IMR-90 (cell line): ENCODE measurements at regions not wholly inside any gene's neighbourhood (a gene's known extent, or its start where the extent isn't known, plus 50 kb on each side); places are given as distances from the start of the nearest gene placed in this dataset.

Source experiments
- ATAC-seq: fragments of 200-7000 bp; cut with Tn5 transposase; 2 replicates; pipeline ENCODE4 v1.9.1; 2020; ENCODE audit warnings: low read depth, mild to moderate bottlenecking, moderate library complexity
- BruUV-seq: library from RNA; stranded (reverse); fragments of 400-500 nt; replicated peaks from 2 replicates; lab custom pipeline; 2021; lab: Mats Ljungman, UMichigan
- CTCF ChIA-PET: fragments of 300-600 bp; formaldehyde crosslinking; extraction: SDS; loops from one replicate; lab custom pipeline; 2021; ENCODE audit warnings: antibody characterized with exemption; lab: Yijun Ruan, JAX
- POLR2A ChIA-PET: fragments of 300-600 bp; sonication (Branson Sonifier 250); formaldehyde crosslinking; loops from one replicate; lab custom pipeline; 2022; ENCODE audit warnings: antibody characterized with exemption; ENCODE audit not compliant: unreplicated experiment; lab: Charles Lee
- DNase-seq: peaks from one replicate; pipeline ENCODE4 v3.0.0; 2013
- H2AFZ ChIP-seq: replicated peaks from 2 replicates; pipeline ENCODE3; 2013; ENCODE audit warnings: low read length, mild to moderate bottlenecking; ENCODE audit not compliant: poor library complexity
- H2AK5ac ChIP-seq: 2 replicates; pipeline ENCODE4 v1.6.1; 2013; ENCODE audit warnings: low read depth, low read length, inconsistent platforms
- H2AK9ac ChIP-seq: replicated peaks from 2 replicates; pipeline ENCODE3; 2013; ENCODE audit warnings: mild to moderate bottlenecking, low read depth, low read length, moderate library complexity; ENCODE audit not compliant: poor library complexity
- H2BK120ac ChIP-seq: 2 replicates; pipeline ENCODE4 v1.6.1; 2013; ENCODE audit warnings: low read depth, low read length, inconsistent platforms
- H2BK15ac ChIP-seq: 3 replicates; pipeline ENCODE4 v1.6.1; 2013; ENCODE audit warnings: low read depth, low read length, inconsistent platforms
- H2BK20ac ChIP-seq: 2 replicates; pipeline ENCODE4 v1.6.1; 2013; ENCODE audit warnings: low read depth, mild to moderate bottlenecking, inconsistent platforms, low read length, moderate library complexity
- H2BK5ac ChIP-seq: 2 replicates; pipeline ENCODE4 v1.6.1; 2013; ENCODE audit warnings: mild to moderate bottlenecking, low read depth, low read length, inconsistent platforms; ENCODE audit not compliant: poor library complexity, severe bottlenecking
- H3K14ac ChIP-seq: replicated peaks from 2 replicates; pipeline ENCODE4 v1.6.1; 2013; ENCODE audit warnings: low read depth, low read length, inconsistent platforms
- H3K18ac ChIP-seq: 2 replicates; pipeline ENCODE4 v1.6.1; 2013; ENCODE audit warnings: low read depth, low read length, control low read depth
- H3K23ac ChIP-seq: 2 replicates; pipeline ENCODE4 v1.6.1; 2013; ENCODE audit warnings: low read depth, low read length, inconsistent platforms
- H3K27ac ChIP-seq: 2 replicates; pipeline ENCODE4 v1.5.1; 2013; ENCODE audit warnings: mild to moderate bottlenecking, control low read depth, low read length; ENCODE audit not compliant: insufficient read depth
- H3K27me3 ChIP-seq: 2 replicates; pipeline ENCODE4 v1.6.1; 2013; ENCODE audit warnings: low read length; ENCODE audit not compliant: control insufficient read depth, insufficient read depth
- H3K36me3 ChIP-seq: 2 replicates; pipeline ENCODE4 v1.6.1; 2013; ENCODE audit warnings: low read length, mixed read lengths; ENCODE audit not compliant: control insufficient read depth, insufficient read depth
- H3K4ac ChIP-seq: 2 replicates; pipeline ENCODE4 v1.6.1; 2013; ENCODE audit warnings: low read depth, low read length, inconsistent platforms
- H3K4me1 ChIP-seq: 2 replicates; pipeline ENCODE4 v1.6.1; 2013; ENCODE audit warnings: low read length, mixed read lengths; ENCODE audit not compliant: control insufficient read depth, insufficient read depth
- H3K4me2 ChIP-seq: 2 replicates; pipeline ENCODE4 v1.6.1; 2013; ENCODE audit warnings: low read depth, mild to moderate bottlenecking, control low read depth, low read length, moderate library complexity
- H3K4me3 ChIP-seq: 2 replicates; pipeline ENCODE4 v1.5.1; 2013; ENCODE audit warnings: low read depth, mild to moderate bottlenecking, control low read depth, low read length, moderate library complexity; ENCODE audit not compliant: insufficient read depth
- H3K56ac ChIP-seq: 2 replicates; pipeline ENCODE4 v1.6.1; 2013; ENCODE audit warnings: low read length, inconsistent platforms; ENCODE audit not compliant: insufficient read depth; ENCODE audit errors: extremely low read depth
- H3K79me1 ChIP-seq, 2 experiments: 2 replicates each; pipeline ENCODE4 v1.6.1; 2013; ENCODE audit warnings: low read length in 2 of 2, inconsistent platforms in 1 of 2, low read depth in 1 of 2
- H3K9ac ChIP-seq: 2 replicates; pipeline ENCODE4 v1.6.1; 2013; ENCODE audit warnings: low read depth, low read length, control low read depth
- H3K9me1 ChIP-seq: 2 replicates; pipeline ENCODE4 v1.6.1; 2013; ENCODE audit warnings: low read length, inconsistent platforms; ENCODE audit not compliant: insufficient read depth
- H3K9me3 ChIP-seq: 2 replicates; pipeline ENCODE4 v1.6.1; 2013; ENCODE audit warnings: low read length; ENCODE audit not compliant: control insufficient read depth, insufficient read depth
- H4K20me1 ChIP-seq: 2 replicates; pipeline ENCODE4 v1.6.1; 2013; ENCODE audit warnings: low read length, inconsistent platforms; ENCODE audit not compliant: insufficient read depth
- H4K5ac ChIP-seq: 2 replicates; pipeline ENCODE4 v1.6.1; 2013; ENCODE audit warnings: mild to moderate bottlenecking, low read depth, low read length, control low read depth
- H4K8ac ChIP-seq, 2 experiments: 2 replicates each; pipeline ENCODE4 v1.6.1; 2013; ENCODE audit warnings: low read depth in 2 of 2, low read length in 2 of 2, control low read depth in 1 of 2, inconsistent platforms in 1 of 2
- H4K91ac ChIP-seq: 2 replicates; pipeline ENCODE4 v1.6.1; 2013; ENCODE audit warnings: low read depth, low read length, inconsistent platforms; ENCODE audit not compliant: insufficient read depth
- BHLHE40 ChIP-seq: fragments of 150-350 bp; IDR thresholded peaks from 2 replicates; pipeline ENCODE4 v1.6.1; 2016; ENCODE audit warnings: mild to moderate bottlenecking, low read depth, low read length
- CEBPB ChIP-seq: IDR thresholded peaks from 2 replicates; pipeline ENCODE4 v1.6.1; 2012; ENCODE audit warnings: low read depth, low read length, improper control_type of control experiment
- CHD1 ChIP-seq: IDR thresholded peaks from 2 replicates; pipeline ENCODE4 v1.6.1; 2012; ENCODE audit warnings: low read depth, low read length, improper control_type of control experiment
- FOS ChIP-seq: fragments of 150-350 bp; IDR thresholded peaks from 2 replicates; pipeline ENCODE4 v1.6.1; 2016; ENCODE audit warnings: low read depth, low read length
- MAFK ChIP-seq: IDR thresholded peaks from 2 replicates; pipeline ENCODE4 v1.6.1; 2012; ENCODE audit warnings: low read depth, low read length, improper control_type of control experiment
- MAZ ChIP-seq: IDR thresholded peaks from 2 replicates; pipeline ENCODE4 v1.6.1; 2012; ENCODE audit warnings: low read depth, mild to moderate bottlenecking, low read length, improper control_type of control experiment, moderate library complexity, borderline replicate concordance
- MXI1 ChIP-seq: IDR thresholded peaks from 2 replicates; pipeline ENCODE4 v1.6.1; 2012; ENCODE audit warnings: low read depth, mild to moderate bottlenecking, low read length, moderate library complexity, borderline replicate concordance
- NFE2L2 ChIP-seq: fragments of 150-350 bp; IDR thresholded peaks from 2 replicates; pipeline ENCODE4 v1.6.1; 2016; ENCODE audit warnings: low read depth, mild to moderate bottlenecking, low read length
- POLR2A ChIP-seq: IDR thresholded peaks from 2 replicates; pipeline ENCODE4 v1.6.1; 2012; ENCODE audit warnings: mild to moderate bottlenecking, low read depth, low read length
- RAD21 ChIP-seq: IDR thresholded peaks from 2 replicates; pipeline ENCODE4 v1.6.1; 2012; ENCODE audit warnings: low read length, improper control_type of control experiment
- RCOR1 ChIP-seq: IDR thresholded peaks from 2 replicates; pipeline ENCODE4 v1.6.1; 2012; ENCODE audit warnings: mild to moderate bottlenecking, low read length, improper control_type of control experiment; ENCODE audit not compliant: insufficient replicate concordance
- RFX5 ChIP-seq: IDR thresholded peaks from 2 replicates; pipeline ENCODE4 v1.8.0; 2012; ENCODE audit warnings: low read depth, mild to moderate bottlenecking, low read length, moderate library complexity
- SMC3 ChIP-seq: fragments of 150-350 bp; IDR thresholded peaks from 2 replicates; pipeline ENCODE4 v1.6.1; 2016; ENCODE audit warnings: low read depth, mild to moderate bottlenecking, antibody characterized with exemption, low read length, moderate library complexity
- WGBS, 2 experiments: methylation state at CpG; one replicate each; pipeline versions ENCODE4 v1.1.5 to v1.1.7; 2013; ENCODE audit warnings: missing lambda C conversion rate in 2 of 2; ENCODE audit not compliant: insufficient read length in 1 of 2; ENCODE audit errors: extremely low coverage in 2 of 2; 5-methylcytosine and 5-hydroxymethylcytosine counted together
- dilution Hi-C: fragments of 300-500 bp; cut with HindIII; formaldehyde crosslinking; loops from one replicate; pipeline ENCODE4 v1.14.3; 2018; ENCODE audit warnings: low sequenced_read_pairs; ENCODE audit not compliant: unreplicated experiment
- in situ Hi-C: fragments of 300-500 bp; cut with MboI; formaldehyde crosslinking; loops from 3 replicates; pipeline ENCODE4 v1.14.3; 2019; ENCODE audit warnings: low sequenced_read_pairs, inconsistent platforms, mixed read lengths
- intact Hi-C: fragments of 100-400 bp; cut with micrococcal nuclease; formaldehyde crosslinking; loops from 2 replicates; pipeline ENCODE4 v1.10.0; 2022
- TF ChIP-seq, protein P1 (sequence below): fragments of 150-350 bp; IDR thresholded peaks from 2 replicates; pipeline ENCODE4 v1.6.1; 2017; ENCODE audit warnings: mild to moderate bottlenecking, antibody characterized with exemption, low read length, low read depth
- TF ChIP-seq, protein P2 (sequence below): conservative IDR thresholded peaks from 2 replicates; pipeline ENCODE4 v1.5.1; 2012; ENCODE audit warnings: mild to moderate bottlenecking, low read depth, low read length, improper control_type of control experiment
- TF ChIP-seq, protein P3 (sequence below): fragments of 150-350 bp; IDR thresholded peaks from 2 replicates; pipeline ENCODE4 v1.6.1; 2016; ENCODE audit warnings: low read depth, mild to moderate bottlenecking, low read length, moderate library complexity, borderline replicate concordance

DNA sequence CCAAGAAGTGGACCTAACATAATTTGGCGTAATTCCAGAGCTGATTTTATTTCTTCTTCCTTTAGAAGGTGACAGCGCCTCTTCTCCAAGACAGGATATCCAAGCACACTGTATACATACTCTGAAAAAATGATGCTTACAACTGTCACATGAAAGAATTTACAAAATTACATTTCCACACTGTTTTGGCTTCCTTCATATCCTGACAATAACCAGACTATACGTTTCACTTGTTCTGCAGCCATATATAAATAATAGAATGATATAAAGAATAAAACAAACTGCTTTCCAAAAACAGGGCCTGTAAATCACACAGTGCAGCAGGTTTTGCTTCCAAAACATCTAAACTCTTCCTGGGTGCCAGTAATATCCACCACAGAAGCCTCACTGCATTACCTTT is 141.6 kb downstream of the FBXO8 start:
- DNase-seq (no peak), ATAC-seq (no peak)
- no peaks in the 10 kb centered on the region for H3K9me3 ChIP-seq
- no peaks in the 10 kb centered on the region for H3K27me3 ChIP-seq
- H3K14ac ChIP-seq, result no peak overlapping the region
- H2BK5ac ChIP-seq, result no peak overlapping the region
- no peak overlapping the region for H3K23ac ChIP-seq
- no peak overlapping the region for H4K8ac ChIP-seq
- TF ChIP-seq CEBPB (no peak), RCOR1 (no peak), MXI1 (no peak), MAZ (no peak), FOS (no peak), CHD1 (no peak), SMC3 (no peak), POLR2A (no peak), BHLHE40 (no peak), RAD21 (no peak), RFX5 (no peak), MAFK (no peak), NFE2L2 (no peak)
- TF ChIP-seq, protein P1, sequence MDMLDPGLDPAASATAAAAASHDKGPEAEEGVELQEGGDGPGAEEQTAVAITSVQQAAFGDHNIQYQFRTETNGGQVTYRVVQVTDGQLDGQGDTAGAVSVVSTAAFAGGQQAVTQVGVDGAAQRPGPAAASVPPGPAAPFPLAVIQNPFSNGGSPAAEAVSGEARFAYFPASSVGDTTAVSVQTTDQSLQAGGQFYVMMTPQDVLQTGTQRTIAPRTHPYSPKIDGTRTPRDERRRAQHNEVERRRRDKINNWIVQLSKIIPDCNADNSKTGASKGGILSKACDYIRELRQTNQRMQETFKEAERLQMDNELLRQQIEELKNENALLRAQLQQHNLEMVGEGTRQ, result no peak
- TF ChIP-seq, protein P2, sequence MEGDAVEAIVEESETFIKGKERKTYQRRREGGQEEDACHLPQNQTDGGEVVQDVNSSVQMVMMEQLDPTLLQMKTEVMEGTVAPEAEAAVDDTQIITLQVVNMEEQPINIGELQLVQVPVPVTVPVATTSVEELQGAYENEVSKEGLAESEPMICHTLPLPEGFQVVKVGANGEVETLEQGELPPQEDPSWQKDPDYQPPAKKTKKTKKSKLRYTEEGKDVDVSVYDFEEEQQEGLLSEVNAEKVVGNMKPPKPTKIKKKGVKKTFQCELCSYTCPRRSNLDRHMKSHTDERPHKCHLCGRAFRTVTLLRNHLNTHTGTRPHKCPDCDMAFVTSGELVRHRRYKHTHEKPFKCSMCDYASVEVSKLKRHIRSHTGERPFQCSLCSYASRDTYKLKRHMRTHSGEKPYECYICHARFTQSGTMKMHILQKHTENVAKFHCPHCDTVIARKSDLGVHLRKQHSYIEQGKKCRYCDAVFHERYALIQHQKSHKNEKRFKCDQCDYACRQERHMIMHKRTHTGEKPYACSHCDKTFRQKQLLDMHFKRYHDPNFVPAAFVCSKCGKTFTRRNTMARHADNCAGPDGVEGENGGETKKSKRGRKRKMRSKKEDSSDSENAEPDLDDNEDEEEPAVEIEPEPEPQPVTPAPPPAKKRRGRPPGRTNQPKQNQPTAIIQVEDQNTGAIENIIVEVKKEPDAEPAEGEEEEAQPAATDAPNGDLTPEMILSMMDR, result no peak
- TF ChIP-seq, protein P3, sequence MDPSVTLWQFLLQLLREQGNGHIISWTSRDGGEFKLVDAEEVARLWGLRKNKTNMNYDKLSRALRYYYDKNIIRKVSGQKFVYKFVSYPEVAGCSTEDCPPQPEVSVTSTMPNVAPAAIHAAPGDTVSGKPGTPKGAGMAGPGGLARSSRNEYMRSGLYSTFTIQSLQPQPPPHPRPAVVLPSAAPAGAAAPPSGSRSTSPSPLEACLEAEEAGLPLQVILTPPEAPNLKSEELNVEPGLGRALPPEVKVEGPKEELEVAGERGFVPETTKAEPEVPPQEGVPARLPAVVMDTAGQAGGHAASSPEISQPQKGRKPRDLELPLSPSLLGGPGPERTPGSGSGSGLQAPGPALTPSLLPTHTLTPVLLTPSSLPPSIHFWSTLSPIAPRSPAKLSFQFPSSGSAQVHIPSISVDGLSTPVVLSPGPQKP, result no peak
- no peak overlapping the region for H2AFZ ChIP-seq
- dilution Hi-C loops, result no loop called here
- no peak overlapping the region for H3K27ac ChIP-seq
- no TSS peak for BruUV-seq
- H4K91ac ChIP-seq, result no peak overlapping the region
- in situ Hi-C loops, result no loop called here
- no peak overlapping the region for H3K4me2 ChIP-seq
- H3K9ac ChIP-seq, result no peak overlapping the region
- H3K4me1 ChIP-seq, result no peaks in the 10 kb centered on the region
- no peak overlapping the region for H2BK20ac ChIP-seq
- no peak overlapping the region for H2BK120ac ChIP-seq
- H3K36me3 ChIP-seq, result no peaks in the 10 kb centered on the region
- H3K56ac ChIP-seq, result no peak overlapping the region
- H3K4me3 ChIP-seq, result no peak overlapping the region
- no peak overlapping the region for H3K4ac ChIP-seq
- no peaks in the 10 kb centered on the region for H4K20me1 ChIP-seq
- ChIA-PET POLR2A (no interaction called here), CTCF (interaction anchor here (0.7 kb wide), 1 partner anchor 854 kb away, joined by 3 read pairs; no protein-coding TSS in a partner anchor)
- intact Hi-C loops, result no loop called here
- H3K9me1 ChIP-seq, result no peaks in the 10 kb centered on the region
- H2AK5ac ChIP-seq, result no peak overlapping the region
- no peak overlapping the region for H3K18ac ChIP-seq
- no peak overlapping the region for H4K5ac ChIP-seq
- no peaks in the 10 kb centered on the region for H3K79me1 ChIP-seq
- H2AK9ac ChIP-seq, result no peak overlapping the region
- H2BK15ac ChIP-seq, result no peak overlapping the region
- 0% methylated on average over 1 of the region's 3 CpGs; no CpG with 5 or more reads in 1 of the 2 experiments for WGBS, 2 experiments
